SW480 (cell line): ENCODE measurements at regions not wholly inside any gene's neighbourhood (a gene's known extent, or its start where the extent isn't known, plus 50 kb on each side); places are given as distances from the start of the nearest gene placed in this dataset.

Experiments used
- DNase-seq: peaks from one replicate; pipeline ENCODE4 v3.0.0-alpha.2; 2016; ENCODE audit warnings: low spot score

GRCh38 chr4:178275671-178276360, 833.6 kb upstream of the AGA start:
- no peak for DNase-seq

GRCh38 chr4:178280362-178280761, 838.1 kb upstream of the AGA start:
- no peak for DNase-seq

- DNase-seq, result no peak
Observed at GRCh38 chr4:178288462-178288861, 846.2 kb upstream of the AGA start.

DNA sequence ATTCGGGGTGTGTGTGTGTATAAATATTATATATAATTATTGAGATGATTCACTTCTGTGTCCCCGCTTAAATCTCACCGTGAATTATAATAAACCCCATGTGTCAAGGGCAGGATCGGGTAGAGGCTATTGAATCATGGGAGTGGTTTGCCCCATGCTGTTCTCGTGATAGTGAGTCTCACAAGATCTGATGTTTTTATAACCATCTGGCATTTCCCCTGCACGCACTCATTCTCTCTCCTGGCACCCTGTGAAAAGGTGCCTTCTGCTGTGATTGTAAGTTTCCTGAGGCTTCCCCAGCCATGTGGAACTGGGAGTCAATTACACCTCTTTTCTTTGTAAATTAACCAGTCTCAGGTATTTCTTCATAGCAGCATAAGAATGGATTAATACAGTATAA, 851.4 kb upstream of the AGA start:
- DNase-seq, result no peak

DNA sequence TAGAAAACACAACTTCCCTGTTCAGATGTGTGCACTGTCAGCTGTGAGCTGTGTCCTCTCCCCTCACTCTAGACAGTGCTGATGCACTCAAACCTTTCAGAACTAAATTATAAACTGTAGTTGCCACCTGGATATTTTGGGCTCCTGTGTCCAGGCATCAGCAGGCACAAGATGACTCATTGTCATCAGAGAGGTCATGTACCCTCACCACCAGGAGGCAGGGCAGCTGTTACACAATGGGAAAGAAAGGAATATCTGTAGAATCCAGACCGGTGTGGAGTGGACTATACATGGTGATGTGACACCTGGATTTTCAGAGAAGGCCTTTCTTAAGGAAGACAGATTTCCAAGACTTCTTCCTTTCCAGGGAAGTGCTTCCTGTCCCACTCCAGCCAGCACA, 854.4 kb upstream of the AGA start:
- DNase-seq, result no peak

- no peak for DNase-seq
Observed at GRCh38 chr4:178306565-178306964, 864.3 kb upstream of the AGA start.

DNA sequence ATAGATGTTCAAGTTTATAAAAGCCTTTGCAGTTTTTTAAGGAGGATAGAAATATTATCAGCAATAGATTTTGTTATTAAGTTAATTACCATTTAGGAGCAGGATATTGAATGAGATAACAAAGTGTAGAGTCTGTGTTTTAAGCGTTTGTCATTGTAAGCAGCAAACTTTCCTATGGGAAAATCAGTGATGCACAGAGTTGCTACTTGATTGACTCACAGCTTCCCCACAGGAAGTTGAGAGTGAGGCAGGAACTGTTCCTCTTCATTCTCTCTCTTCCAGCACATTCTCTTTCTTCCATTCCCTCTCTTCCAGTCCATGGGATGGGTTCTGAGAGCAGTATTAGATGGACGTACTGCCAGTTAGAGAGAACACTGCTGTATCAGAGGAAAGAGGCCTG, 867.7 kb upstream of the AGA start:
- DNase-seq, result no peak

- no peak for DNase-seq
Observed at GRCh38 chr4:178311997-178312396, 869.8 kb upstream of the AGA start.

- no peak for DNase-seq
Observed at GRCh38 chr4:178314287-178314686, 872.0 kb upstream of the AGA start.

GRCh38 chr4:178316211-178316610, 874.0 kb upstream of the AGA start:
- no peak for DNase-seq

DNA sequence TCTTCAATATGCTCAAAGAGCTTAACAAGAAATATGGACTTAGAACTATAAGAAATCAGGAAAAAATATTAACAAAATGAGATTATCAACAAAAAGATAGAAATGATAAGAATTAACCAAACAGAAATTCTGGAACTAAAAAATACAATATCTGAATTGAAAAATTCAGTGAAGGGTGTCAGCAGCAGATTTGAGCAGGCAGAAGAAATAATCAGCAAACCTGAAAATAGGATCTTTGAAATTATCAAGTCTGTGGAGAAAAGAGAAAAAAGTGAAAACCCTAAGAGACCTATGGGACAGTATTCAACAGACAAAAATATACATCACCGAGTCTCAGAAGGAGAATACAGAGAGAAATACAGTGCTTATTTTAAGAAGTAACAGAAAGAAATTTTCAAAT, 877.8 kb upstream of the AGA start:
- no peak for DNase-seq

- no peak for DNase-seq
Observed at GRCh38 chr4:178322524-178323183, 880.4 kb upstream of the AGA start.

DNA sequence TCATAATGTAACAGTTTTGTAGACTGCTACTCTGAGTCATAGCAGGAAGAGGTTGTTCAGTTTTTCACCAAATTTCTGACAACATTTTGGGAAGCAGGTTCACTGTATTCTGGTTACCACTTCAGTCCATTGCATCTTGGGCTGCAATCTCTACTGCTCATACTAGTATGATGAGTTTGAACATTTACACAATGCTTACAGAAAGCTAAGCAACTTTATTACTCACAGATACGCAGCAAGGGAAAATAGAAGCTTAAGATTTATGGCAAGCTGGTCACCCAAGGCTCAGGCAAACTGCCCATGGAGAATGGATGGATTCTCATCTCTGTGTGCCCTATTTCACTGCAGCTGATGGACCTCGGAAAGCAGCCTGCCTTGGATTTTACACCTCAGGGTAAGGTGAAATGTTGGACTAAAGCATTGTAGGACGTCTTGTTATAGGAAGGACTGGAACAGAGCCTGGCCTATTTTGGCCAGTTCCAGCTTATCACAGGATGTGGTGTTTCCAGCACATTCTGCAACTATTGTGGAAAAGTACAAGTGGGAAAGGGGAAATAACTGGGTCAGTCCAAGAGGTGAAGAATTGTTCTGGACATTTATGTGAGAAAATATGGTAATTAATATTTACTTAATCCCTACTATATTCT, 887.1 kb upstream of the AGA start:
- DNase-seq, result no peak

- no peak for DNase-seq
Observed at GRCh38 chr4:178333355-178333754, 891.1 kb upstream of the AGA start.

GRCh38 chr4:178339769-178340168, 897.5 kb upstream of the AGA start:
- no peak for DNase-seq

DNA sequence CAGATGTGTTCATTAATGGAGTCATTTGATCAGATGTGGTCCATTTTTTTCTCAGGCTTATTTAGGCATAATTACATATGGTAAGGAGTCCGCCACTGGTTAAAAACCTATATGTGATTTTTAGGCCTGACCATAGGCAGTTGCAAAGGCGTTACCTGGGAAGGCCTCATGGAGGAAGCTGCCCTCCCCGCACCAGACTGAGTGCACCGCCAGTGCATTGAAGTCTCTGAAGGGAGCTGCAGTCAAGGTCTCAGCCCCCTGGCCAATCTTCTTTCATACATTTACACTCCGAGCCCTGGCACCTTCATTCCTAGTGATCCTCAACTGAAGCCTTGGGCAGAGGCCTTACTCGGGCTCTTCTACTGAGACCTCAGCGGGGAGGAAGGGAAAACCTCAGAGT, 898.2 kb upstream of the AGA start:
- no peak for DNase-seq

- no peak for DNase-seq
Observed at GRCh38 chr4:178344096-178344495, 901.9 kb upstream of the AGA start.

DNA sequence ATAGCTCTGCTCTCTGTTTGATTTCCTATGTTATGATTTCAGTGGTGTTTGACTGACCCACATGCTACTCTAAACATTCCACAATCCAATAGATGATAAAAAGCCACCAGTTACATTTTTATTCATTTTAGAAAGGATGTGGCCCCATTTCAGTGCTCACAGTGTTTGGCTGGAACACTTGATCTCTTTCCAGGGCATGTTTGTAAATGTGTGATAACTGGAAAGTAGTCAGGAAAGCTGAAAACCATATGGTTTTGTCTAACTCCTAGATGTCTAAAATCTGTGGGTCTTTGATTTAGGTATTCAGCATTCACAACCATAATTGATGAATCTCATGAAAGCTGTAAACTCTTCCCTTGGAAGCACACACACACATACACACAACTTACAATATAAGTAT, 904.9 kb upstream of the AGA start:
- DNase-seq, result no peak

GRCh38 chr4:178349601-178350000, 907.4 kb upstream of the AGA start:
- DNase-seq, result no peak

GRCh38 chr4:178351185-178351584, 908.9 kb upstream of the AGA start:
- DNase-seq, result no peak

GRCh38 chr4:178356725-178357124, 914.5 kb upstream of the AGA start:
- no peak for DNase-seq

DNA sequence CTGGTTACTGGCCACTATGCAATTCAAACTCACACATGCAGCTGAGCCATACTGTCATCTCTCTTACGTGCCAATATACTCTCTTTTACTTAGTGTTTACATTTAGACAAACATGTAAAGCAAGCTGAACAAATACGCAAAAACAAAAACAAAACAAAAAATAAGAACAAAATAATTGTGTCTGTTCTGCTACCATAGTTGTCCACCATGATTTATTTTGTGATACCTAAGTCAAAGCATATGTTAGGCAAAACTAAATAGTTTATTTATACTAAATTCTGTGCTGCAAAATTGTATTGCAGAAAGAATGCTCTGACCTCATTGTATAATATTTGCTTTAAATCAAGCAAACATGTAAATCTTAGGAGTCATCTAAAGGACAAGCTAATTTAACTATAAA, 943.2 kb upstream of the AGA start:
- DNase-seq, result no peak

DNA sequence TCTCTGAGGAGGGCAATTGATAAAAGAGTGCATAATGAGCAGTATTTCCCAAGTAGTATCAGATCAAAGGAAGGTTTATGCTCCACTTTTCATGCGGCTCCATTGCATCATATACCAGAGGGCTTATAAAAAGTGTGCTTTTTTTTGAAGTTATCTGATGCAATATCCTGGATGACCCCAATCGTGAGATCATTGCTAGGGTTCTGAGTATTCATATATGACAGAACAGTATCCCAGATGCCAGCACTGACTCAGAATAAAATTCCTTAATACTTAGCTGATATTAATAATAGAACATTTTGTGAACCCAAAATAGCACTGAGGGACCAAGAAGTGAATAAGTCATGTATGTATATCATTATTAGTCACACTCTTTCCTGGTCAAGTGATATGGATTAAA, 945.5 kb upstream of the AGA start:
- no peak for DNase-seq

DNA sequence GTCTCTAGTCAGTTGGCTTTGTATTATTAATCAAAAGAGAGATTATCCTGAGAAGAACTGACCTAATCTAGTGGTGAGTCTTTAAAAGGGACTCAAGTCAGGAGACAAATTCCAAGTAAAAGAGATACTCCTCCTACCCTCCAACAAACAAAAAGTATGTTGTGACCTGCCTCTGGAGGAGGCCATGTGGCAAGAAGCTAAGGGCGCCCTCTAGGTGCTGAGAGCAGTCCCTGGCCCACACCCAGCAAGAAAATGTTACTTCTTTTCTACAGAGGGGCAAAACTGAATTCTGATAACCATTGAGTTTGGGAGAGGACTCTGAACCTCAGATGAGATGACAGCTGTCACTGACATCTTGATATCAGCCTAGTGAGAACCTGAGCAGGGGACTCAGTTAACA, 953.6 kb upstream of the AGA start:
- no peak for DNase-seq
